C4-2B (cell line): ENCODE measurements at regions not wholly inside any gene's neighbourhood (a gene's known extent, or its start where the extent isn't known, plus 50 kb on each side); places are given as distances from the start of the nearest gene placed in this dataset.

Experiments
- ZFX ChIP-seq: fragments of 450-650 bp; IDR thresholded peaks from 2 replicates; pipeline ENCODE4 v1.6.1; 2017
- TF ChIP-seq, protein P1 (sequence below): fragments of 450-650 bp; conservative IDR thresholded peaks from 2 replicates; pipeline ENCODE4 v1.5.1; 2017; ENCODE audit warnings: mild to moderate bottlenecking

DNA sequence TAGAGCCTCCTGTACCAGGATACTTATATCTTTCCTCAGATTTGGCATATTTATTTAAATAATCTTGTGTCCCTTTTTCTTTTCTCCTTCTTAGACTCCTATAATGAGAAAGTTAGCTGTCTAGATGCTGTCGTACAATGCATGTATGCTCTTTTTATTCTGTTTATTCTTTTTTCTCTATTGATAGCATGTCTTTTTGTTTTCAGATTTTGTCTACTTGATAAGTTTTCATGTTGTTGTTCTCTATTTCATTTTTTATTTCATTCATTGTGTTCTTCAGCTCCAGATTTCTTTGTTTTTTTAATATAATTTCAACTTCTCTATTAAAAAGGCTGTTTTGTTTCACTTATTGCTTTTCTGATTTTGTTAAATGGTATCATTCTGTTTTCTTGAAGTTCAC, 674.3 kb upstream of the POU3F3 start:
- TF ChIP-seq, protein P1, sequence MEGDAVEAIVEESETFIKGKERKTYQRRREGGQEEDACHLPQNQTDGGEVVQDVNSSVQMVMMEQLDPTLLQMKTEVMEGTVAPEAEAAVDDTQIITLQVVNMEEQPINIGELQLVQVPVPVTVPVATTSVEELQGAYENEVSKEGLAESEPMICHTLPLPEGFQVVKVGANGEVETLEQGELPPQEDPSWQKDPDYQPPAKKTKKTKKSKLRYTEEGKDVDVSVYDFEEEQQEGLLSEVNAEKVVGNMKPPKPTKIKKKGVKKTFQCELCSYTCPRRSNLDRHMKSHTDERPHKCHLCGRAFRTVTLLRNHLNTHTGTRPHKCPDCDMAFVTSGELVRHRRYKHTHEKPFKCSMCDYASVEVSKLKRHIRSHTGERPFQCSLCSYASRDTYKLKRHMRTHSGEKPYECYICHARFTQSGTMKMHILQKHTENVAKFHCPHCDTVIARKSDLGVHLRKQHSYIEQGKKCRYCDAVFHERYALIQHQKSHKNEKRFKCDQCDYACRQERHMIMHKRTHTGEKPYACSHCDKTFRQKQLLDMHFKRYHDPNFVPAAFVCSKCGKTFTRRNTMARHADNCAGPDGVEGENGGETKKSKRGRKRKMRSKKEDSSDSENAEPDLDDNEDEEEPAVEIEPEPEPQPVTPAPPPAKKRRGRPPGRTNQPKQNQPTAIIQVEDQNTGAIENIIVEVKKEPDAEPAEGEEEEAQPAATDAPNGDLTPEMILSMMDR, result no peak
- no peak for TF ChIP-seq ZFX
